Hematopoietic multipotent progenitor cell (in vitro differentiated cells): ENCODE measurements at regions not wholly inside any gene's neighbourhood (a gene's known extent, or its start where the extent isn't known, plus 50 kb on each side); places are given as distances from the start of the nearest gene placed in this dataset.
"Not testable (repeated sequence)": the region's sequence is repeated elsewhere in the genome, so short reads cannot be mapped to it uniquely, and the experiment has no call there.

ENCODE experiments used
- DNase-seq, 3 donors: peaks; one replicate each; pipeline ENCODE4 v3.0.0-alpha.2; 2011 to 2015; ENCODE audit warnings: low read depth in 2 of 3, low spot score in 2 of 3

- DNase-seq, result no peak
Measured at GRCh38 chr2:8248623-8248957, 433.3 kb upstream of the ID2 start.

- DNase-seq, result no peak
Measured at GRCh38 chr2:8249141-8249540, 432.7 kb upstream of the ID2 start.

DNA sequence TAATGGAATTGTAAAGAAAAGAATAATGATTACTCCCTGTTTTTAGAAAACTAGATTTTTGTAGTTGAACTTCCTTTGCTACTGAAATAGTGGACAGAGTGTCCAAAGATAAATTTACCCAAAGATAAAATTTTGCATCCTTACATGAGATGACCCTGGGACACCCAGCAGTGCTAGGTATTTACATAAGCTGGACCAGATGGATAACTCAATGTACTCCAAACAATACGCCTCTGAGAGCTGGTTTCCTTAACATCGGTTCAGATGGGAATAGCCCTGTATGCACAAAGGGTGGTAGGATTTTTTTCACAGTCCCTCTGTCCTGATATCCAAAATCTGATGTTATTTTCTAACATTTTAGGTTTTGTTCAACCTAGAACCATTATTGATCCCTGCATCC is 432.1 kb upstream of the ID2 start:
- no peak for DNase-seq

- DNase-seq, result not testable (repeated sequence)
Measured at GRCh38 chr2:8250290-8250689, 431.6 kb upstream of the ID2 start.

- DNase-seq, result peak in 1 of 3 donors; percentile 37
Measured at GRCh38 chr2:8251291-8251690, 430.6 kb upstream of the ID2 start.

- no peak for DNase-seq
Measured at GRCh38 chr2:8251856-8252255, 430.0 kb upstream of the ID2 start.

DNA sequence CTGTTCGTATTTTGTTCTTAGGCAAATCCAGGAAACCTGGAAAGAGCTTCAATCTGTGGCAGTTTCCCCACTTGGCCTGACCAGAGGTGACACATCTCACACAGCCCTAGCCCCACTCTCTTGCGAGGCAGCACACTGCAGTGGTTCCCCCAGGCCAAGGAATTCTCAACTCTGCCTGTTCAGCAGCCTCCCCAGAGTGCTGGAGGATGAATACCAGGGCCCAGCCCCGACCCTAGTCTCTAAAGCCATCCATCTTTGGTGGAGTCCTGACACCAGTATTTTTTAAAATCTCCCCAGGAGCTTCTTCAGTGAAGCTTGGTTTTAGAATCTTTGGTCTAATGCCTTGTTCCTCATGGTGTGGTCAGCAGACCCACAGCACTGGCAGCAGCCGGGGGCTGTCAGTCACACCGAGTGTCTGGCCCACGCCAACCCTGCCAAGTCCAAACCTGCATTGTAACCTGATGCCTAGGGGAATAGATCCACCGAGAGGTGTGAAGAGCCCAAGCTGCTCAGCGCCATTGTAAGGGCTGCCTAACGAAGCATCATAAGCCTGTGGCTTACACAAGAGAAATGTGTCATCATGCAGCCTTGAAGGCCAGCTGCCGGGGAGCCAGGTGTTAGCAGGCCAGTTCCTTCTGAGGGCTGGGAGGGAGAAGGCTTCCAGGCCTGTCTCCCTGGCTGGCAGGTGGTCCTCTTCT is 428.7 kb upstream of the ID2 start:
- no peak for DNase-seq

GRCh38 chr2:8253781-8254180 is 428.1 kb upstream of the ID2 start:
- no peak for DNase-seq

- DNase-seq, result not testable (repeated sequence)
Measured at GRCh38 chr2:8254214-8254613, 427.6 kb upstream of the ID2 start.

DNA sequence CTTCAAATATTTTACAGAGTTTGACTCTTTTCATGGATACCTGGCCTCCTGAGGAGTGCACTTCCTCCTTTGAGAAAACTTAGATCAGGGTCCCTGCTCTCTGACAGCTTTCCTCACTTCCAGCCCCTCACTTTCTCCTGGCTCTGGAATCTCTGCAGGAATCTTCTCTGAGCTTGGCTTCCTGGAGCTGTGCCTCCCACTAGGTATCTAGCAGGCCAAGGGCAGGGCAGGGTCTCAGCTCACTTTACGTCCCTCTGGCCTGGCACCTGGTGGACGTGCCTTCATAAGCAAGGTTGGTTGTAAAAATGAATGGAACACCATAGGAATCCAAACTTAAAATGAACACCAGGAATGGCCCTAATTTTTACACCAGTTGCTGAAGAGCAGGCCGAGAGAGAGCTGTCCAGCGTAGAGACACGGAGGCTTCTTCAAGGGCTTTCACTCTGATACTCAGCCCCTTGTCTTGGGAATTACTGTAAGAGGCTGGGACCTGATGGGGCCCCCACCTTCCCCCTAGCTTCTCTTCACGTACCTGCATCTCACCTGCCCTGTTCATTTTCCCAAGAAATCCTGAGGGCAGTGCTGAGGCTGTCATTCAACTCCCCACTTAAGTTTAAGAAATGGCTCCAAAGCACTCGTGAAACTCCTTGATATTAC is 426.9 kb upstream of the ID2 start:
- DNase-seq, result no peak

DNA sequence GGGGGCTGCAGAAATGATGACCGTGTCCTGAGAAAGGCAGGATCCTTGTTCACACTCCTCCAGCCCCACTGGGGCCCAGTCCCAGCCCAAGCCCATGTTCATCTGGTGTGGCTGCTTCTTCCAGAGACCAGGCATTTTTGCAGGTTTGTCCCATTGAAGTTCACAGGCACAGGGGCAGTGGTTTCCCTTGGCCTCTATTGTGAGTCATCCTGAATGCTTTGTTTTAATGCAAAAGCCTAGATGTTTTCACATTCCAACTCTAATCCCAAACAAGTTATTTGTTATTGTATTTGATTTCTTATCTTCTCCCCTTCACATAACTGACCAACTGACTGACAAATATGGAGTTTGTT is 426.4 kb upstream of the ID2 start:
- no peak for DNase-seq

DNA sequence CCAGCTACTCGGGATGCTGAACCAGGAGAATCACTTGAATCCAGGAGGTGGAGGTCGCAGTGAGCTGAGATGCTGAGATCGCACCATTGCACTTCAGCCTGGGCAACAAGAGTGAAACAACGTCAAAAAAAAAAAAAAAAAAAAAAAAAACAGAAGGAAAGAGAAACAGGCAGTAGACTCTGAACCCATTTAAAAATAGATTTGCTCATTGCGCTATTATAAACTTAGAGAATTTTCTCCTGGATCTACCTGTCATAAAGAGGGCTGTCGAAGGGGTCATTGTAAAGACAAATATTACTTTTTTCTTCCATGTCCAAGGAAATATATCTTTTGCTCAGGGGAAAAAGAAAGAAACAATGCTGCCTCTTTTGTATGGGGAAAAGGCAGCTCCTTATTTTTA is 425.0 kb upstream of the ID2 start:
- DNase-seq, result no peak

- no peak for DNase-seq
Measured at GRCh38 chr2:8257502-8257901, 424.4 kb upstream of the ID2 start.

DNA sequence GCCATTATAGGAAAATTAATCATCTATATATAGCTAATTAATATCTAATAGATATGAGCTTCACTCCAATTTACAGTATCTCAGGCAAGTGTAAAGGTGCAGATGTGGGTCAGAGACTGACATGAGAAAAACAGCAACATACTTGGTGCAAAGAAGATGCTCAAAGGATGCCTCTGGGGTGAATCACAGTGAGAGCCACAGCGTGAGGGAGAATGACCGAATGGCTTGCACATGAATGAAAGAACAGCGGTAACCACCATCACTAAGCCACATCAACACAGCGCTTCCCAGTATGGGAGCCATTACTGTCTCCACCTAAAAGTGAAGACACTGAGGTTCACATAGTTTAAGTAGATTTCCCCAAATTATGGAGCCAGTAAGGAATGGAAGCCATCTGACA is 423.4 kb upstream of the ID2 start:
- DNase-seq, result no peak

- peak in 2 of 3 donors; percentile 37 to 74 for DNase-seq
Measured at GRCh38 chr2:8259106-8259840, 422.6 kb upstream of the ID2 start.

- no peak for DNase-seq
Measured at GRCh38 chr2:8259841-8260178, 422.0 kb upstream of the ID2 start.

- no peak for DNase-seq
Measured at GRCh38 chr2:8260213-8260612, 421.6 kb upstream of the ID2 start.

- no peak for DNase-seq
Measured at GRCh38 chr2:8263901-8264300, 418.0 kb upstream of the ID2 start.

DNA sequence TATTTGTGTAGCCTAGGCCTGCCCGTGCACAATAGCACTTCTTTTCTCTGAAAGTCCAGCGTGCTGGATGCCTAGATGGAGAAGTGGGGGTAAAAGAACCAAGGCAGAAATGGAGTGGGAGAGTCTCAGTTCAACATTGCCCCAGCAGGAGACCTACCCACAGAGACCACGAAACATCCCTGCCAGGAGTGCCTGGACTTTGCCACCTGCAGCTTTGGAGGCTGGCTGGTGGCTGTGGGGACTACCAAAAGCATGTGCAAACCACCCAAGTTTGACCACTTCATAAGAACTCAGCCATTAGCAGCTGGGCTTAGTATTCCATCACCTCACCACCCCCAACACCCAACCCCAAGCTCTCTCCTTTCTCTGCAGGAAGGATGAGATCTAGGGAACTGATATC is 416.9 kb upstream of the ID2 start:
- no peak for DNase-seq

GRCh38 chr2:8265476-8266226 is 416.2 kb upstream of the ID2 start:
- no peak for DNase-seq

DNA sequence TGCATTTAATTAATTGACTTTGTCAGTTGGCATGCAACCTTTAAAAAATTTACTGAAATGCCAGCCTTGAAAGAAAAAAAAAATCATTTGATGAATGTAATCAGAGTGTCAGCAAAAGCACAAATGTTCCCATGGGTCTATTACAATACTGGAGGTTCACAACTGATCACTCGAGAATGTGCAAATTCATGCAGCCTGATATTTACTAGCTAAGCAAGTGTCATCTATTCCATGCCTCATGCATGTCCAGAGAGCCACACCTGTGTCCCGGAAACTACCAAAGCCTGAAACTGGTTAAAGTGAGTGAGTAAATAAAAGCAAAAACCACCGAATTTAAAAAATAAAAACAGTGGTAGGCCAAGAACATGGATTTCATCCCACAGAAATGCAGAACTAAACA is 415.3 kb upstream of the ID2 start:
- DNase-seq, result no peak

DNA sequence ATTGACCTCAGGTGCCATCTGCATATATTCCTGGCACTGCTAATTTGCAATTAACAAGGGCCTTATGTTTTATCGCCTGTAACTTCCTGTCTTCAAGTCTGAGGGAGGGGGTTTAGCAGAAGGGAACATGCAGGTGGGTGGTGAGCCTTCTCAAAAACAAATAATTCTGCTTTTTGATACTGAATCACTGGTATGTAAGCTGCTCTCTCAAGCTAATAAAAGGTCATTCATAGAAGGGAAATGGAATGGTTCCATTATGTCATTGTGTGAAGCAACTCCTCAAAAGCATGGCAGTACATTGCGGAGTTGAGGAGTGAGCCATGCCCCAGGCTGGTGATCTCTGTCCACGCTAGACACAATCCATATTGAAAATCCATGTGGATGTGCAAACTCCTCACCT is 414.8 kb upstream of the ID2 start:
- no peak for DNase-seq
